ENCODE measurements at regions not wholly inside any gene's neighbourhood (a gene's known extent, or its start where the extent isn't known, plus 50 kb on each side); places are given as distances from the start of the nearest gene placed in this dataset.
A peak's percentile ranks its signal among the peaks of the same experiment; 100 is the strongest.

DNA sequence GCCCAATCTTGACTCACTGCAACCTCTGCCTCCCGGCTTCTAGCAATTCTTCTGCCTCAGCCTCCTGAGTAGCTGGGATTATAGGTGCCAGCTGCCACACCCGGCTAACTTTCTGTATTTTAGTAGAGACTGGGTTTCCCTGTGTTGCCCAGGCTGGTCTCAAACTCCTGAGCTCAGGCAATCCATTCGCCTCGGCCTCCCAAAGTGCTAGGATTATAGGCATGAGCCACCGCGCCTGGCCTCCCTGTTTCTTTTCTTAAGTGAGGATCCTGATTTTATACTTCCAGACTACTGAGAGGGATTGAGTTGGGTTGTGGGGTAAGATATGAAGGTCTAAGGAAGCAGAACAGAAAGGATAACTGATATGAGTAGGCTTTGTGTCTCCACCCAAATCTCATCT, 106.8 kb downstream of the CNTN3 start:
- no peak for DNase-seq (ENCODE audit: low read depth in 2 of 2)

DNA sequence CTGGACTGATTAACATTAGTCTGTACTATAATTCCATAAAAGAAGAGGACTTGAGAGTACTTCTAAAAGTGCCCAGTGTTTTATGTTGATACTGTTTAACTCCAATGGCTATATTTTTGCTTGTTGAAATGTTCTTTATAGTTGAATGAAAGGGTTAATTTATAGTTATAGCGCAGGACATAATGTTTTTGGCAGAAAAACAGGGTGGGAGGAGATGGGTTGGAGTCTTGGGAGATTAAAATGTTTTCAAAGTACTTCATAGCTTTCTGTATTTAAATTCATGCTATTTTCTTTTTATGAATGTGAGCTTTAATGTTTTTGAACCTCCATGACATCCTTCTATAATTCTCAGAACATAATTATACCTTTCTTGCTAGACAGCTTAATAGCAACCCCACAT, 108.2 kb downstream of the CNTN3 start:
- DNase-seq (ENCODE audit: low read depth in 2 of 2) = no peak

DNA sequence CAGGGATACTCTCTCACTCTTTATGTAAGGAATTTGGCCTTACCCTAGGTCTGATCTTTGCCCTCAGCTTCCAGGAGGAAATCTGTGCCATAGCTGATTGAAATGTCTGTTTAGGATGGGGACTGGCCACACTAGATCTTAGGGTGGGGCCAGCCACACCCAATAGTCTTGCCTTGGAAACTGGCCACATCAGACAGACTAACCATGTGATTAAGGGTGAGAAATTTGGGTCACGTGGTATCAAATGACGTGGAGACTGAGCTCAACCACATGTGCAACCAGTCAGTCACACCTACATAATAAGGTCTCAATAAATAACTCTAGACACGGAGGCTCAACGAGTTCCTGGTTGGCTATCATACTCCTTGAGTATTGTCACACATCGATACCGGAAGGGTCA, 113.5 kb downstream of the CNTN3 start:
- DNase-seq (ENCODE audit: low read depth in 2 of 2) = no peak

DNA sequence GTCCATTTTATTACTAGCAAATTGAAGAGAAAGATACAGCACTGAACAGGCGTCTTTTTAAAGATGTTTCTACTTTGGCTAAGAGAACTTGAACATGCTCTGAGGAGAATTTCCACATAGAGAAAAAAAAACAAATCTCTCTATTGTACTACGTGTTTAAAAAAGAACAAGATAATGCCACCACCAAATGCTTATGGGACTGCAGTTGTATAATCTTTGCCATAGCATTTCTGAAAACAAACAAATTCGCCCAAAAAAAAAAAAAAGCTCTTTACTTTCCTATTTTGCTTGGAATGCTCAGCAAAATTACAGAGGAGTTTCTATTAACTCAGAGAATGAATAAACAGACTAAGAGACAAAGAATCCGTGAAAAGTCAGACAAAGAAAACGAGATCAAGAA, 114.2 kb downstream of the CNTN3 start:
- DNase-seq (ENCODE audit: low read depth in 2 of 2) = no peak

DNA sequence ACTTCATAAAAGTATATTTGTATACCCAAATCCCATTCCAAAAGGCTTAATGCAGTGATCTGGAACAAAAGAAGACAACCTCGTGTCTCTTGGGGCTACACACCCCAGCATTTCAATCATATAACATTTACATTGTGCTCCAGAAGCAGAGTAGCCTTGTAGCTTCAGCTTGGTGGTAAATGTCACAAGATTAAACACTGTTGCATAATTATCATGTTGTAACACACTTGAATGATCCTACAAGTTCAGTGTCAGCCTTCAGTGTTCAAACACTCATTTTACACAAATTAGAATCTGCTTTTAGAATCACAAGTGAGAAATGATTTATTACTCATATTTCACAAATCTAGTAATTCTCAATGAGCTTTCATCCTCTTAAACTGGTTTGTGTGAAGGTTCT, 122.6 kb downstream of the CNTN3 start:
- DNase-seq (ENCODE audit: low read depth in 2 of 2) = no peak

DNA sequence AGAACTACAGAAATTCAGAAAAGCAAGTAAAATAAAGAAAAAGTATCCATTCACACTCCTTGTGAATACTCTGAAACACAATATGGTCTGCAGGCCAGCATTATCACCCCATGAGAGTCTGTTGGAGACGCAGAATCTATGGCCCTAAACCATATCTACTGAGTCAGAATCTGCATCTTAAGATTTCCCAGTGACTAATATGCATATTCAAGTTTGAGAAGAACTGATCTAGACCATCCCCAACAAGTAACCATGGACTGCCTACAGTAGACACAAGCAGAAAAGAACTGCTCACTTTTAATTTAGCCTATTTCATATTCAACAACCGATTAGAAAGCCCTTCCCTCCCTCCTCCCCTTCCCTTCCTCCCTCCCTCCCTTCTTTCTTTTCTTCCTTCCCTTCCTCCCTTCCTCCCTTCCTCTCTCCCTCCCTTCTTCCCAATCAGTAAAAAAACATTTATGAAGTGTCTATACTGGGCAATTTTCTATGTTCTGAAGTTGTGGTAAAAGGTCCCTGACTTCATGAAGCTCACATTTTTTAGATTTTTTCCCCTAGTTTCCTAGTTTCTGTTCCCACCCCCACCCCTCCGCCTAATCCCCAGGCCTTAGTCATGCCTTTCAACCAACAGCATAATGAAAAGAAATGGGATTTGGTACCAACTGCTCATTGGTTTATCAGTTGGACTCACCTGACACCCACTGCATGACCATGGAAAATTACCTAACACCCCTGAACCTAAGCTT, 125.2 kb downstream of the CNTN3 start:
- DNase-seq (ENCODE audit: low read depth in 2 of 2) = peak; percentile 20 to 28

DNA sequence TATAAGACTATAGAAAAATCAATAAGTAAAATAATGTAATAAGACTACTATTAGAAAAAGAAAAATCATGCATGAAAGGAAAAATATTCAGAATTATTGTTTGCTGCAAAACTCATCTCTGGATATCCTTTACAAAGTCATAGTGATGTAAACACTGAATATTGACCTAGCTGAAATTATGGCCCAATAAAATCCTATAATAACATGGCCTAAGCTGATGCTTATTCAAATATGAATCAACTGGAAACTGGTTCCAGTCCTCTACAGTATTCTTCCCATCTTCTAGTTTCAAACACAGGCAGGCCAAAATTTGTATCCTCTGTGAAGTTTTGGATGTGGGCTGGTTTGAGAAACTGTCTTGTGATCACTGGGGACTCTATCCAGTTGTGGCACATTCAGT, 134.5 kb downstream of the CNTN3 start:
- no peak for DNase-seq (ENCODE audit: low read depth in 2 of 2)

DNA sequence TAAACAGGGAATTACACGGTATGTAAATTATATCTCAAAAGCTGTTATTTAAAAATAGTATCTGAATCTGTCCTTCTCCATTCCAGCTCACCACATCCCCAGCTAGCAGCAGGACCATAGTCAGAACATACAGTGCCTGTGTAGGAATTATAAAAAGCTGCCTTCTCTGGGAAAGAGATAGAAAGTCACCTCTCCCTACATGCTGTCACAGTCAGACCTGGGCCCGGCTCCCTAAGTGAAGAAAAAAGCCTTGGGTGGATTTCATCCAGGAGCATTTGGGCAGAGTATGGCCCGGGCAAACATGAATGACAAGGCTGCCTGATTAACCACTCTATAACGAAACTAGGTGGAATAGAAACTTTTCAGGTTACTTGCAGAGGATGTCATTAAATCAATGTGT, 144.1 kb downstream of the CNTN3 start:
- no peak for DNase-seq (ENCODE audit: low read depth in 2 of 2)

DNA sequence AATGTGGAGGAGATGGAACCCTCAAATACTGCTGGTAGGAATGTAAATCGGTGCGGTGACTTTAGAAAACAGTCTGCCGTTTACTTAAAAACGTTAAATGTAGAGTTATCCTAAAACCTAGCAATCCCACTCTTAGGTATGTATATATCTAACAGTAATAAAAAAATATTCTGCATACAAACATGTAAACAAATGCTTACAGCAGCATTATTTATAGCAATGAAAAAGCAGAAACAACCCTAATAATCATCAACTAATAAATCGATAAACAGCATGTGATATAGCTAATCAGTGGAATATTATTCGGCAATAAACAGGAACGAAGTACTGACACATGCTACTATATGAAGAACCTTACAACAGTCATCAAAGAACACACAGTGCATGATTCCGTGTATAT, 144.7 kb downstream of the CNTN3 start:
- no peak for DNase-seq (ENCODE audit: low read depth in 2 of 2)

DNA sequence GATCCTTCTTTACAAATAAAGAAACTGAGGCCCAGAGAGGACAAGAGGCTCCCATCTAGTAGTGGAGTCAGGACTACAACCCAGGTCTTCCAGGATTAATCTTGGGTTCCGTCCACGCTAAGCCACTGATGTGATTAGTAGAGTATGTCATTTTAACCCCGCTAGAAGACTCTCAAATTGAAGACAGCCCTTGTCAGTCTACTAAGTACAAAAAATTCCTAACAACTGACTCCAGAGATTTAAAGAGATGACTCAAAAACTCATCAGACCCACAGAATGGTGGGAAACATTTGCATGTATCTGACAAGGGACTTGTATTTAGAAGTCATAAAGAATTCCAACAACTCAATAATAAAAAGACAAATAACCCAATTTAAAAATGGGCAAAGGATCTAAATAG, 145.3 kb downstream of the CNTN3 start:
- DNase-seq (ENCODE audit: low read depth in 2 of 2) = peak; percentile 59 to 61

DNA sequence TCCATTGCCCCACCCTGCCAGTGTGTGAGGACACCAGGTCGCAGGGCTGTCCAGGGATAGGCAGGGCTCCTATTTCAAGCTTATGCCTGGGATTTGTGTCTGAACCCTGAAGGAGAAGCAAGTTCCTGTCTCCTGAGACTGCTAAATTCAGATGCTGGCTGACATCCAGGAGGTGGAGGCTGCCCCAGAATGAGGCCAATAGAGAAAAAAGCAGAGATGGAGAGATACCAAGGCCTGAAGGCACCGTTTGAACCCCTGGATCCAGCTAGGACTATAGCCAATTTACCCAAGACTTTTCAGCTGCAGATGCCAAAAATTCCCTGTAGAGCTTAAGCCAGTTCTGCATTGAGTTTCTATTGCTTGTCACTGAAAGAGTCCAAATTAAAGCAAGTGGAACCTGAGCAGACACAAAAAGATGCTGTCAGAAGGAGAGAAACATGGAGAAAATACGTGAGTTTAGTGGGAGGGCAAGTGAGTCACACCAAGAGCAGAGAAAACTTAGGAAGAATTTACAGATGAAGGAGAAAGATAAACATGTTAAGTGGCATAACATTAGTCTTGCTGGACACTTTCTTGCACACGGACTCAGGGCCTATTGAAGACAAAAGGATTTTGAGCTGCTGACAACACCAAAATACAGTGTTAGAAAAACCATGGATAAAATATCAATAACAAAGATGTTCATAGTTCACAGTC, 148.6 kb downstream of the CNTN3 start:
- peak; percentile 13 to 19 for DNase-seq (ENCODE audit: low read depth in 2 of 2)

DNA sequence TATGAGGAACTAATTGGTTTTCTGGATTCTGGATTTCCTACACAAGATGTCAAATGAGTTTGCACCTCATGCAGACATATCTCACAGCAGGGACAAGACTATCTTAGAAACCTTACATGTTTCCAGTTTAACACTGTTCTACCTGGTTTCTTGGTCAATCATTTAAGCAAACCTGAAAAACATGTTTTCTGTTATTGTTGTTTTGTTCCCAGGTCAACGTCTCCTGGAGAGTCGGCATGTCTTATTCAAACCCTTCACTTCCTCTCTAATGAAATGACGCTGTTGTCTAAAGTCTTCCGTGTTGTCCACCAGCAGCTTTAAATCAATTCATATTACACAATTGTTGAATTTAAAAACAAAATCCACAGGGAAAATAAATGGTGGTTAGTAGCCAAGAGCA, 150.9 kb downstream of the CNTN3 start:
- no peak for DNase-seq (ENCODE audit: low read depth in 2 of 2)

DNA sequence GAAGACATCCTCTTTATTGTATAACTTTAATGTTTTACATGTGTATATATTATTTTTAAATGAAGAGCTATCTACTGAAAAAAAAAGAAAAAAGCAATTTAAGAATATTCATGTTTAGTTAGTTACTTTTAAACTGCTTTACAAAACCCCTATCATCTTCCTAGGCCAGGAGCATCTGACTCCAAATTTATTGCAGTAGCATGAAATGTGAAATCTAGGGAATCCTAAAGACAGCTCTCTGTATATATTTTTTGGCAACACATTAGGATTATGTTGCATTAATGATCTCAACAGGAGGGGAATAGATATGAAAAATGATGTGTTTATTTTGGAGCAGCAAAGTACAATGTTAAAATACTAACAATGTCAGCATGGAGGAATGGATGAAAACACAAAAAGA, 158.3 kb downstream of the CNTN3 start:
- no peak for DNase-seq (ENCODE audit: low read depth in 2 of 2)

DNA sequence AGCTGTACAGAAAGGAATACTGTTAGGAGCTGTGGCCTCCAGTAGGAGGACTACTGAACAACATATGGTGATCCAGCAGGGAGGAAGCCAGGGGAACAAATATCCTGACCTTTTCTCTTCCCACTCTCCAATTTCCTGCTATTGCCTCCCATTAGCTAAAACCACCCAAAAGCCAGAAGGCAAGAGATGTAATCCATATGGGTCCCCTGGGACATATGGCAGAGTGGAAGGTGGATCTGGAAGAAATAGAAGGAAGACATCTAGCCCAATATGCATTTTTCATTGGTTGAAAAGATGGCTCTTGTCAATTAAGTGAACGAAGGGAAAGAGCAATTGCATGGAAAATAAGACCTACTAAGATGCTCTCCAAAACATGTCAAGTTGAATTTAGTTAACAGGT, 167.2 kb downstream of the CNTN3 start:
- DNase-seq (ENCODE audit: low read depth in 2 of 2) = no peak

DNA sequence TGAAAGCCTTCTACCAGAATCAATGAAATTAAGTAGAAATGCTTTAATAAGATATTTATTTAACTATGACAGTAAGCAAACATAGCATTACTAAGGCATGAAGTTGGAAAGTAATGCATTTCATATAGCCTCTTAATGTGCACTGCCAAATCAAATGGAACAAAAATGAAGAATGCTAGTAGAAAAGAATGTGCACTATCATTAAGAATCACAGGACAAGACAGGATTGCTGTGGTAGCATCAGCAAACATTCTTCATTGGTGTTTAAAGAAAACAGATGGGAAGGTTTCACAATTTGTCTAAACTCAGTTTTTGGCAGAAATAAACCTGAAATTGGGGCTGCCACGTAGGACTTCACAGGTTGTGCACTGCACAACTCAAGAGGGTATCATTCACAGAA, 168.9 kb downstream of the CNTN3 start:
- DNase-seq (ENCODE audit: low read depth in 2 of 2) = peak; percentile 16 to 33

DNA sequence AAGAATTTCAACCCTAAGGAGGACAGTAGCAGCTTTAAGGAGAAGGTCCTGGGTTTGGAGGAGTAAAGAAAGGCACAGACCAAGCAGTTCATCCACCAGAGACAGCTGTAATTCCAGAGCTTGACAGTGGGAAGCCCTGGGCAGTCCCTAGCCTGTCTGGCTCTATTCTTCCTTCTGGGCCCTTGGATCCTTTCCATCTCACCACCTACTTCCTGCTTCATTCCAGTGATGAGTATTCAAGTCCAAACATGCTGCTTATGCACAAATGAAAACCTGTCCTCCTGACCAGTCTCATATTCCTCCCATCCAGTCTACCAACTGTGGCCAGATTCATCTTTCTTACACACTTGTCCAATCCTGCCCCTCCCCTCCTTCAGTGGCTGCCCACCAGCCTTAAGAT, 171.4 kb downstream of the CNTN3 start:
- DNase-seq (ENCODE audit: low read depth in 2 of 2) = no peak

DNA sequence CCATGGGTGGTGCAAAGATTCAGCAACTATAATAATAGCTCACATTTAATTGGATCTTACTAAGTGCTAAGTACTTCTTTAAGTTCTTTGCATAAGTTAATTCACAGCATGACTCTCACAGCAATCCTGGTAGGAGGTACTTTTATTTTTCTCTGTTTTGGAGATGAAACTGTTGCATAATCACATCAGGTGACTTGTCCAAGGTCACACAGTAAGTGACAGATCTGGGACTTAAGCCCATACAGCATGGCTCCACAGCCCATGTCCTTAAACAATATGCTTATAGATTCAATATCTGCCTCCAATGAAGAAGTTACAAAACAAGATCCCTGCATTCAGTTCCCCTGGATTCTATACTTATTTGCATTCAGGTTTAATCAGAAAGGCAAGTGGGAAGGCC, 171.8 kb downstream of the CNTN3 start:
- no peak for DNase-seq (ENCODE audit: low read depth in 2 of 2)

DNA sequence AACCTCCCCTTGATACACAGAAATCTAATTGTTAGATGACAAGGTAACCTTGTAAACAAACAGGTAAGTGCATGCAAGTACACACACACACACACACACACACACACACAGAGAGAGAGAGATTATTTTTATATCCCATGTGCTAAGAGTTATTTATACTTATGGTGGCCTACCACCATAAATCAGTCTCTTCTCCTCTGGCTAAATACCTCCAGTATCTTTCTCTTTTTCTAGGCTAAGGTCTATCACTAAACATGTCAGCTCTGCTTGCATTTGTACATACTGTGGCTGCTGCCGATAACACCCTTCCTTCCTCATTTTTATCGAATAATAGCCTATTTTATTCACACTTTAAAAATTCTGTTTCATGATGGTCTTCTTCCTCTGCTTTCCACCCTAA, 172.4 kb downstream of the CNTN3 start:
- DNase-seq (ENCODE audit: low read depth in 2 of 2) = no peak

DNA sequence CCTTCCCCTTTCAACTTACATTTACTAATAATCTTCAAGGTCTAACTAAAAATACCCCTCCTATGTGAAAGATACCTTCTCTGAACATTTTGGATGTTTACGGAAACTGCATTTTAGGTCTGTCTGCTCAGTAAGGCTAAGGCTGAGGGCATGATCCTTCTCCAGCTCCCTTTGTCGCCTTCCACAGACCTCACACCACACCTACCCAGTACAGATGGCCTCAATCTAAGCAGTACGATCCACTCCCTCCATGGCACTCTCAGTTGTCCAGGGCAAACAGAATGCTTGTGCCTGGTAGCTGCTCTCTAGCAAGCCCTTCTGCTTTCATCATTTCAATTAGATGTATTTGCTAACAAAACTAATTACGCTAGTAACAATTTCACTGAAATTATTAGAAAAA, 178.3 kb downstream of the CNTN3 start:
- DNase-seq (ENCODE audit: low read depth in 2 of 2) = no peak

DNA sequence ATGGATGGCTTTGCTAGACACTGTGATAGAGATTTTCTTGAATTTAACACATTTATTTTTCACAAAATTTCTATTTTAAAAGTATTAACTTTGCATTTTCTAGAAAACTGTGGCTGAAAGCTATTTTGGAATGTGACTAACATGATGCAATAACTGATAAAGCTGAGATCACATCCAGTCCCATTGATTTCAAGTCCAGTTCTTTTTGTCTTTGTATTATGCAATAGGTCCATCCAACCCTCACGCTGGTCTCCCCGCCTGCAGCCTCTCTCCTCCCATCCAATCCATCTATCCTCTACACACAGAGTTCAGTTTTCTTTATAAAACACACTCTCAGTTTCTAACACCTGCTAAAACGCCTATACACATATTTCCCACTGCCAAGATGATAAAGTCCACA, 178.8 kb downstream of the CNTN3 start:
- no peak for DNase-seq (ENCODE audit: low read depth in 2 of 2)

DNA sequence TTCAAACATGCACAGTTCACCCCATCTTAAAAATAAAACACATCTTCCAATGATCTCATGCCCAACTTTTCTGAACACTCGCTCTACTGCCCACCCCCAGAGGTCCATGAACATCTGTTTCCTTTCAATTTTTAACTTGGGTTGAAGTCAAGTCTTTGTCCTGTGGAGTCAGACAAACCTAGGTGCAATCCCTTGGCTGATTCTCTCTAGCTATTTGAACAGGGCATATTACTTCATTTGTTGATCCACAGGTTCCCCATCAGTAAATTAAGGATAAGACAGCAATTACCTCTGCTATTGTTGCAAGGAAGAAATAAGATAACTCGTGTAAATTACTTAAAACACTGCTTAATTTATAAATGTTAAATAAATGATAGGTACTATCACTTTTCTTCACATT, 180.1 kb downstream of the CNTN3 start:
- no peak for DNase-seq (ENCODE audit: low read depth in 2 of 2)

DNA sequence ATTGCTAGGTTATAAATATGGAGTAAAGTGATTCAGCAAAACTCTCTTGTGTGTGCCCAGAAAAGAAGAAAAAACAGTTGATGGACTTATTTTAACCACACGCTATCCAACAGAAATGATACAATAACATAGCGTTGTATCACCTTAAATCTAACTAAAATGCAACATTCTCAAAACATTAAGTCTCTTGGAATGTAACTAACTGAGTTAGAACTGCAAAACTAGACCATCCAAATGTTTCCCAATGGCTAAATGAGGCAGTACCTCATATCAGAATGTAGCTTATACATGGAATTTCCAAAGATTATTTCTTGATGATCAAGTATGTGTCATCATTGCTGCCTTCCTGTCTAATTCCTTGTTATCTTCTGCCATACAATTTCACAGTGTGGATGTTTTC, 187.9 kb downstream of the CNTN3 start:
- DNase-seq (ENCODE audit: low read depth in 2 of 2) = peak; percentile 62 to 69

DNA sequence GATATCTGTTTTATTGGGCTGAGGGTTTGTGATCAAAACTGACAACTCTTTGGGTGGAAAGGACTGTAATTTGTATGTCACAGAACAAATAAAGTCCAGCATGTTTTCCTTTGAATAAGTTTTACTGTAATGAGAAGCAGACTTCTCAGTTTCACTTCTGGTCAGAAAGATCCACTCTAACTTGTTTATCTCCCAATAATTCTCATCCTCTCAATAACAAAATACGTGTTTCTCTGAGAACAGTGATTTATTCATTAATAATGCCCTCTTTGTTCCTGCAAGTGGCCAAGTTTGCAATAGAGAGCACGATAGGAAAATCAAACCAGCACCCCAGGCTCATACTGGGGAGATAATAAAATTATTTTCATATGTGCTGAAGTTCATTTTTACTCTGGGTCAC, 190.6 kb downstream of the CNTN3 start:
- no peak for DNase-seq (ENCODE audit: low read depth in 2 of 2)

Measured in fibroblast of skin of left biceps (primary cell).